Small intestine (tissue), 7 donors: ENCODE measurements at regions not wholly inside any gene's neighbourhood (a gene's known extent, or its start where the extent isn't known, plus 50 kb on each side); places are given as distances from the start of the nearest gene placed in this dataset.

ENCODE experiments used
- DNase-seq, 2 donors: peaks; one replicate each; pipeline versions ENCODE4 v3.0.0 to v3.0.0-alpha.2; 2013
- FAIRE-seq: peaks from 2 replicates; lab custom pipeline; 2012; peaks lifted over from hg19 to GRCh38; lab: Jason Lieb, UNC
- H3K27ac ChIP-seq, 3 donors: one replicate each; pipeline ENCODE4 v1.5.1; 2013; ENCODE audit warnings: low read length in 2 of 3, mild to moderate bottlenecking in 2 of 3, control low read depth in 1 of 3, inconsistent platforms in 1 of 3, low read depth in 1 of 3, moderate library complexity in 1 of 3
- H3K27me3 ChIP-seq, 3 donors: one replicate each; pipeline ENCODE4 v1.6.1; 2013; ENCODE audit warnings: low read length in 3 of 3, inconsistent platforms in 1 of 3; ENCODE audit not compliant: control insufficient read depth in 3 of 3, insufficient read depth in 3 of 3
- H3K36me3 ChIP-seq, 3 donors: one replicate each; pipeline ENCODE4 v1.6.1; 2013; ENCODE audit warnings: low read length in 3 of 3, inconsistent platforms in 1 of 3, low read depth in 1 of 3, mild to moderate bottlenecking in 1 of 3, moderate library complexity in 1 of 3; ENCODE audit not compliant: control insufficient read depth in 3 of 3, insufficient read depth in 2 of 3
- H3K4me1 ChIP-seq, 3 donors: one replicate each; pipeline ENCODE4 v1.6.1; 2013; ENCODE audit warnings: low read length in 2 of 3, inconsistent platforms in 1 of 3, low read depth in 1 of 3, mild to moderate bottlenecking in 1 of 3, moderate library complexity in 1 of 3; ENCODE audit not compliant: control insufficient read depth in 3 of 3, insufficient read depth in 2 of 3
- H3K4me3 ChIP-seq, 3 donors: one replicate each; pipeline ENCODE4 v1.5.1; 2013; ENCODE audit warnings: low read length in 3 of 3, control low read depth in 1 of 3, inconsistent platforms in 1 of 3, low read depth in 1 of 3, mild to moderate bottlenecking in 1 of 3, moderate library complexity in 1 of 3
- H3K9me3 ChIP-seq, 2 donors: one replicate each; pipeline ENCODE4 v1.6.1; 2013; ENCODE audit warnings: low read depth in 1 of 2, low read length in 1 of 2; ENCODE audit not compliant: control insufficient read depth in 2 of 2, insufficient read depth in 1 of 2
- WGBS, 3 donors: extraction: QIAGEN DNeasy Blood & Tissue Kit; methylation state at CpG; one replicate each; pipeline ENCODE4 v1.1.7; 2013; 5-methylcytosine and 5-hydroxymethylcytosine counted together
- donor health status: healthy with polysubstance abuse.
- donor health status: control.
- donor health status: control.
- donor health status: Bipolar disorder and iron deficiency.
- donor health status: healthy.

DNA sequence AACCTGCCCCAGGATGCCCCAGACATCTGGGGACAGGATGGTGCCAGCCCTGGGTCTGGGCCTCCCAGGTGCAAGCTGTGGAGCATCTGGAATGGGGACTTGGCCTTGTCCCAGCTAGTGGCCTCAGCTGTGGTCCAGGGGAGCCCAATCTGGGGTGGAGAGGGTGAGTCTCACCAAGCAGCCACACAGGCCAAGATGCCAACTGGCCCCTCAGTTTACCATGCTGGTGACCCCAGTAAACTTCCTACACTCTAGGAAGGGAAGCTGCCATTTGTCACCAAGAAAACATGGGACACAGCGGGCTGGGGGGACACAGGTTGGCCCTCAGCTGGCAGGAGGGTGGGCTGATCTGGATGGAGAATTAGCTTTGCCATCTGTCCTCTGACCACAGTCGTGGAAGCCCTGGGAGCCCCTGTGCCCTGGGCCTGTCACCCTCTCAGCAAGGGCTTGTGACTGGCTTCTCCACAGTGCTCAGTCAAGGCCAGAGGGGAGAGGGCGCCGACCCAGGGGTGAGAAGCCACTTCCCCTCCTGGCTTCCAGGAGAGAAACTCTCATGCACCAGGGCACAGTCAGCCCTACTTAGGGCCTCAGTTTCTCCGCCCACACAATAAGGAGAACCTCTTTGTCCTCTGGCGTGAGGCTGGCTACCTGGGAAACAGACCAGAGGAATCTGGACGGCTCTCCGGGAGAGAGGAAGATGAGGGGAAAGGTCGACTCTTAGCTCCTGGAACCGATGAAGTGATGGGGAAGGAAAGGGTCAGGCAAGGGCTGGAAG lies 126.4 kb upstream of the SMURF2 start:
- Histone ChIP-seq H3K36me3 (peaks cover 4 to 68% (median 6%) of the 10 kb centered on the region in 3 donors), H3K27ac (no peak overlapping the region), H3K4me1 (peaks cover 0 to 13% (median 3%) of the 10 kb centered on the region in 3 donors), H3K9me3 (no peaks in the 10 kb centered on the region), H3K27me3 (no peaks in the 10 kb centered on the region), H3K4me3 (no peak overlapping the region)
- DNase-seq: no peak
- FAIRE-seq: no peak
- WGBS, 3 donors: 83 to 95% (median 90%) methylated on average over 10 of the region's 10 CpGs

DNA sequence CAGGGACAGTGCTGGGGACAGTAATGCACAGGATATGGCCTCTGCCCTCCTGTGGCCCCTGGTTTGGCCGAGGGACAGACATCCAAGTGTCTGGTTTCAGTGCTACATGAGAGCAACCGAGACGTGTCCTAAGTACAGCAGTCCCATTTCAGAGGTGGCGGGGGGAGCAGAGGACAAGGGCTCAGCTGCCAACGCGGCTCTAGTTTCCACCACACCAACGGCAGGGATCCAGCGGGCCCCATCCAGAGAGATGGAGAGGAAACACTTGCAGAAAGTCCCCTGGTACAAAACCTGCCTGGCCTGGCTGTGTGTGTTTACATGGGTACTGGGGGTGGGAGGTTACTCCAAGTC lies 125.8 kb upstream of the SMURF2 start:
- no peak overlapping the region for H3K4me3 ChIP-seq
- H3K9me3 ChIP-seq: no peaks in the 10 kb centered on the region
- DNase-seq: no peak
- H3K27me3 ChIP-seq: no peaks in the 10 kb centered on the region
- peak overlapping the region; percentile 30 to 71 (median 54) for H3K27ac ChIP-seq
- FAIRE-seq: no peak
- peaks cover 4 to 70% (median 6%) of the 10 kb centered on the region in 3 donors for H3K36me3 ChIP-seq
- peaks cover 0 to 13% (median 3%) of the 10 kb centered on the region in 3 donors for H3K4me1 ChIP-seq
- 79 to 82% (median 80%) methylated on average over 8 of the region's 8 CpGs for WGBS, 3 donors

DNA sequence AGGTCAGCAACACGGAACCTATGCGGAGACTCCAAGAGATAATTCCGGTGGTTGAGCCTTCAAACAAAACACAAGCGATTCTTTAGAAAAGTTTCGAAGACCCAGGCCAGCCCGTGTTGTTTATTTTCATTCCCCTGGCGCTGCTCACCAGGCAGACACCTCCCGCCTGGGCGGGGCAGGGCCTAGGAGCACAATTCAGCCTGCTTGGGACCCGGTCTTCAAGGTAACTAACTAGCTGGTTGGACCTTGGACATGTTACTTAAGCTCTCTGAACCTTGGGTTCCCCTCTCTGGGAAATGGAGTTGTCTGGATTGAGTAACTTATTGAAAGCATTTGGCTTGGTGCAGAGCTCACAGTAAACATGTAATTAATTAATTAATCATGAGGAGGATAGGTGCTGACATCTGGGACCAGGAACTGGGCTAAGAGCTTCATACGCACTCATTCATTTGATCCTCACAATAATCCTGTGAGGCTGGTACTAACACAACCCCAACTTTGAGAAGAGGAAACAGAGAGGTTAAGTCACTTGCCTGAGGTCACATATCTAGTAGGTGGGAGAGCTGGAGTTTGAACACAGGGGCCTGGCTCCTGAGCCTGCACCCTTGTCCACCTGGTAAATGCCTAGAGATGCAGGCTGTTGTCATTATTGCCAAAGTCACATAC lies 125.3 kb upstream of the SMURF2 start:
- Histone ChIP-seq H3K27ac (peak overlapping the region; percentile 54 to 71 (median 66)), H3K36me3 (peaks cover 4 to 72% (median 6%) of the 10 kb centered on the region in 3 donors), H3K4me1 (peaks cover 0 to 13% (median 3%) of the 10 kb centered on the region in 3 donors), H3K4me3 (no peak overlapping the region), H3K27me3 (peaks cover 0 to 1% (median 0%) of the 10 kb centered on the region in 3 donors), H3K9me3 (no peaks in the 10 kb centered on the region)
- DNase-seq: peak; percentile 90 to 97
- FAIRE-seq: no peak
- WGBS, 3 donors: 25 to 63% (median 54%) methylated on average over 11 of the region's 11 CpGs

DNA sequence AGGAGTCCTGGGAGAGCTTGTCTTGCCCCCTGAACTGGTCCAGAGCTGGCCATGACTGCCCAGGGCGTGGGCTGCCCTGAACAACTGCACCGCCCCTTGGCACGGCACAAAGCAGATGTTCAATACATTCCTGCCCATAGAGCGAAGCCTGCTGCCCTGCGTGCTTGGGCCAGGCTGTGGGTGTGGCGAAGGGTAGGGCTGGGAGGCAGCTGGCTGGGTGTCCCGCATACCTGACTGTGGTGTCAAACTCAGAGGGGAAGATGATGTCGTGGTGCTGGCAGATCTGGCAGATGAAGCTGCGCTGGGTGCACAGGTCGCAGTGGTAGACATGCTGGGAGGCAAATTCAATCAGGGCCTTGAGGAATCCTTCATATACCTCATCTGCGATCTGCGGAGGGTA lies 124.2 kb upstream of the SMURF2 start:
- no peak overlapping the region for H3K4me3 ChIP-seq
- no peak overlapping the region for H3K27ac ChIP-seq
- peak in 1 of 2 donors; percentile 78 for DNase-seq
- no peaks in the 10 kb centered on the region for H3K9me3 ChIP-seq
- peaks cover 4 to 71% (median 6%) of the 10 kb centered on the region in 3 donors for H3K36me3 ChIP-seq
- no peak for FAIRE-seq
- 45 to 79% (median 74%) methylated on average over 12 of the region's 12 CpGs for WGBS, 3 donors
- H3K4me1 ChIP-seq: peaks cover 0 to 19% (median 3%) of the 10 kb centered on the region in 3 donors
- H3K27me3 ChIP-seq: peaks cover 0 to 12% (median 0%) of the 10 kb centered on the region in 3 donors

DNA sequence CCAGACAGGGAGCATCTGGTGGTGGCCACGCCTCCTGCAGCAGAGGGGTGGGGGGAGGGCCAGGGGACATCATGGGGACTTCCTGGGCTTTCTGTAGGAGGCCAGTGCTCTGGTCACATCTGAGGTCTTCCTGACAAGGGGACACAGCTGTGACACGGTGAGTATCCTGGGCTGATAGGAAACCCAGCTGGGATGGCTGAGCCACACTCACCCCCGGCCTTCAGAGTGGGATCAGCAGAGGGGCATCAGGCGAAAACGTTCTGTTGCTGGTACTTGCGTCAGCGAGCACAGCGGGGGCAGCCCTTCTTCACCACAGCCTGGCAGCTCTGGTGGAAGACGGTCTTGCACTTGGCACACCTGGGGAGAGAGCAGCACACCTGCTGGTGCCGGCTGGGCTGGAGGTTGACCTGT lies 122.9 kb upstream of the SMURF2 start:
- FAIRE-seq (no peak), DNase-seq (no peak)
- Histone ChIP-seq H3K4me3 (no peak overlapping the region), H3K9me3 (no peaks in the 10 kb centered on the region), H3K27me3 (peaks cover 0 to 23% (median 0%) of the 10 kb centered on the region in 3 donors), H3K4me1 (peaks cover 0 to 29% (median 3%) of the 10 kb centered on the region in 3 donors), H3K36me3 (peaks cover 4 to 67% (median 6%) of the 10 kb centered on the region in 3 donors), H3K27ac (no peak overlapping the region)
- 90 to 93% (median 92%) methylated on average over 9 to 10 of the region's 10 CpGs for WGBS, 3 donors

DNA sequence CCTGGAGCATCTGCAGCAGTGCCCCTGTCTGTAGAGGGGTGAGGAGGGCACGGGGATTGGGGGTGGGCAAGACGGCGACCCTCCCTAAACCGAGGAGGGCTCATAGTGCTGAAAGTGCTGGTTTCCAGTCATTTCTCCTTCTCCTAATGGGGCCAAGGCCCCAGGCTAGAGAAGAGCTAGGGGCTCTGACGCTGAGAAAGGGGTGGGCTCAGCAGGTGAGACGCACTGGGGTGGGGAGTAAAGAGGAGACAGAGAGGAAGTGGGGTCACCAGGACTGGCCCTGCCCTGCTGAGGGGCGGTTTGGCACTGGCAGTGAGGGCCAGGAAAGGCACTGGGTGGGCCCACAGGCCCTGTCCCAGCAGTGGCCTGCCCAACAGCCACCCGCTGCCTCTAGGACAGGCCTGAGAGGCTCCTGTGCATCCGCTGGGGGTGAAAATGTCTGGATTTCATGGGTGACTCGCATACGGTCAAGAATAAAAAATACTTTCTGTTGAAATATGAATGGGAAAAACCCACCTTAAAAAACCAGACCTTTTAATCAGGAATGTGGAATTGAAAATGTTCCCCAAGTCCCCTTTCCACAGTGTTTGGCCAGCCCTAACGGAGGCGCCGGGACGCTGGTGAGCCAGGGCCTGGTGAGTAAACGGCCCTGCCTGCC lies 122.4 kb upstream of the SMURF2 start:
- no peak for FAIRE-seq
- H3K27me3 ChIP-seq: peaks cover 0 to 28% (median 0%) of the 10 kb centered on the region in 3 donors
- H3K27ac ChIP-seq: no peak overlapping the region
- WGBS, 3 donors: 88 to 94% (median 91%) methylated on average over 13 to 16 of the region's 16 CpGs
- no peak for DNase-seq
- peaks cover 1 to 34% (median 3%) of the 10 kb centered on the region in 3 donors for H3K4me1 ChIP-seq
- no peaks in the 10 kb centered on the region for H3K9me3 ChIP-seq
- peaks cover 4 to 67% (median 6%) of the 10 kb centered on the region in 3 donors for H3K36me3 ChIP-seq
- H3K4me3 ChIP-seq: no peak overlapping the region

DNA sequence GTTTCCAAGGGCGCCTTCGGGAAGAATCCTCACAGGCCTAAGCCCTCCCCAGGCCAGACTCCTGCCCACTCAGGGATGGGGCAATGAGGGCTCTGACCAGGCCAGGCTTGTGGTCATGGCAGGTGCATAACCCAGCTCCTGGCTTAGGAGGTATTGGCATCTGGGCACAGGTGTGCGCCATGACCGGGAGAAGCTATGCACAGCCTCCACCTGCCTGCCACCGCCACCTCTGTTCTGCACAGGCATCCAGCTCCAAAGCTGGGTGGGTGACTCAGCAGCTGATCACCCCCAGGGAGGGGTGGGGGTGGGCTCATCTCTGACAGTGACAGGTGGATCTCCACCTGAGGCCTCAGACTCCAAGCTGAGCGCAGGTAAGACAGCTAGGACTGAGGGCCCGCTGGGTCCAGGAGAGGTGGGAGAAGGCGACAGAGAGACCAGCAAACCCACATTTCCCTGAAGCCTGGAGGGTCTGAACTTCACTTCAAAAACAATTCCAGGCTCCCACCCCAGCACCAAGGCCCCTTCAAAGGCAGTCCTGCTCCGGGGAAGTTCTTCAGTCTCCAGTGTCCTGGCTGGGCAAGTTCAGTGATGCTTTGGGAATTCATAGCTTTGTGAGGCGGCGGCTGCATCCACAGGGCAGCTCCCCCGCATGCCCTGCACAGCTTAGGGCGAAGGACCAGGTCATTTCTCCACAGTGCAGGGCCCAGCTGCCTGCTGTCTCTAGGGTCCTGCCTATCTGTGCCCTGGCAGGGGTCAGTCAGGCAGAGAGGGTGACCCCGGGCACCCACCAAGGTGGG lies 121.6 kb upstream of the SMURF2 start:
- FAIRE-seq (no peak), DNase-seq (no peak)
- H3K4me1 ChIP-seq: peaks cover 3 to 41% (median 3%) of the 10 kb centered on the region in 3 donors
- 96 to 98% (median 97%) methylated on average over 14 of the region's 14 CpGs for WGBS, 3 donors
- no peak overlapping the region for H3K27ac ChIP-seq
- H3K9me3 ChIP-seq: peaks cover 0 to 2% of the 10 kb centered on the region in 2 donors
- no peak overlapping the region for H3K4me3 ChIP-seq
- peaks cover 4 to 64% (median 6%) of the 10 kb centered on the region in 3 donors for H3K36me3 ChIP-seq
- H3K27me3 ChIP-seq: peaks cover 0 to 35% (median 0%) of the 10 kb centered on the region in 3 donors
